NCI-H345 treated with DMSO at 0.1 percent for 48 hours (cell line): ENCODE measurements at regions not wholly inside any gene's neighbourhood (a gene's known extent, or its start where the extent isn't known, plus 50 kb on each side); places are given as distances from the start of the nearest gene placed in this dataset.

Experiments
- DNase-seq: peaks from one replicate; lab custom pipeline; 2025; ENCODE audit not compliant: unreplicated experiment; lab: John Stamatoyannopoulos, UW

GRCh38 chr12:87846045-87846444 is 183.2 kb downstream of the C12orf50 start:
- DNase-seq, result no peak

- no peak for DNase-seq
Observed at GRCh38 chr12:87841935-87842334, 187.3 kb downstream of the C12orf50 start.

- no peak for DNase-seq
Observed at GRCh38 chr12:87836190-87836589, 193.0 kb downstream of the C12orf50 start.

GRCh38 chr12:87828382-87828973 is 200.7 kb downstream of the C12orf50 start:
- no peak for DNase-seq

GRCh38 chr12:87827638-87828264 is 201.4 kb downstream of the C12orf50 start:
- no peak for DNase-seq

GRCh38 chr12:87822923-87823322 is 206.3 kb downstream of the C12orf50 start:
- no peak for DNase-seq

GRCh38 chr12:87820524-87821202 is 208.5 kb downstream of the C12orf50 start:
- DNase-seq, result no peak

- DNase-seq, result no peak
Observed at GRCh38 chr12:87818441-87818840, 210.8 kb downstream of the C12orf50 start.

- DNase-seq, result no peak
Observed at GRCh38 chr12:87815771-87816585, 213.2 kb downstream of the C12orf50 start.

GRCh38 chr12:87814625-87815024 is 214.6 kb downstream of the C12orf50 start:
- DNase-seq, result no peak

- DNase-seq, result no peak
Observed at GRCh38 chr12:87813476-87814234, 215.5 kb downstream of the C12orf50 start.

- no peak for DNase-seq
Observed at GRCh38 chr12:87812681-87813080, 216.5 kb downstream of the C12orf50 start.

- DNase-seq, result no peak
Observed at GRCh38 chr12:87812030-87812429, 217.2 kb downstream of the C12orf50 start.

- DNase-seq, result no peak
Observed at GRCh38 chr12:87809916-87810315, 219.3 kb downstream of the C12orf50 start.

GRCh38 chr12:87807086-87807485 is 222.1 kb downstream of the C12orf50 start:
- no peak for DNase-seq

GRCh38 chr12:87806310-87806709 is 222.9 kb downstream of the C12orf50 start:
- no peak for DNase-seq

GRCh38 chr12:87804386-87804785 is 224.8 kb downstream of the C12orf50 start:
- no peak for DNase-seq

- no peak for DNase-seq
Observed at GRCh38 chr12:87802721-87803011, 226.5 kb downstream of the C12orf50 start.

GRCh38 chr12:87801860-87802720 is 227.1 kb downstream of the C12orf50 start:
- DNase-seq, result no peak

- no peak for DNase-seq
Observed at GRCh38 chr12:87796961-87797516, 232.2 kb downstream of the C12orf50 start.
